Endothelial cell of umbilical vein (primary cell): ENCODE measurements at regions not wholly inside any gene's neighbourhood (a gene's known extent, or its start where the extent isn't known, plus 50 kb on each side); places are given as distances from the start of the nearest gene placed in this dataset.
A peak's percentile ranks its signal among the peaks of the same experiment; 100 is the strongest.

Experiments used
- BruUV-seq: library from RNA; stranded (reverse); fragments of 400-500 nt; replicated peaks from 2 replicates; lab custom pipeline; 2021; lab: Mats Ljungman, UMichigan
- CTCF ChIA-PET: fragments of 300-600, 350-600 bp; sonication (Branson Sonifier 250); formaldehyde crosslinking; loops from one replicate; lab custom pipeline; 2021; ENCODE audit warnings: antibody characterized with exemption, inconsistent platforms; lab: Charles Lee
- POLR2A ChIA-PET: fragments of 300-600, 350-600 bp; sonication (Branson Sonifier 250); formaldehyde crosslinking; loops from one replicate; lab custom pipeline; 2021; ENCODE audit warnings: antibody characterized with exemption, inconsistent platforms; lab: Charles Lee
- DNase-seq: peaks from one replicate; pipeline ENCODE4 v3.0.0-alpha.2; 2011; ENCODE audit warnings: low read depth, low spot score
- FAIRE-seq: peaks from 2 replicates; lab custom pipeline; 2011; peaks lifted over from hg19 to GRCh38; lab: Jason Lieb, UNC
- H2AFZ ChIP-seq: 2 replicates; pipeline ENCODE4 v1.6.0; 2012; ENCODE audit warnings: low read depth, low read length, control low read depth, inconsistent platforms
- H3K27ac ChIP-seq: 2 replicates; pipeline ENCODE4 v1.5.1; 2011; ENCODE audit warnings: low read depth, mild to moderate bottlenecking, control low read depth, low read length, moderate library complexity; ENCODE audit not compliant: insufficient read depth
- H3K27me3 ChIP-seq, 2 experiments: 2 replicates each; pipeline versions ENCODE4 v1.6.0 to v1.6.1; 2011; ENCODE audit warnings: low read length in 2 of 2, mixed read lengths in 1 of 2; ENCODE audit not compliant: control insufficient read depth in 2 of 2, insufficient read depth in 2 of 2
- H3K36me3 ChIP-seq, 2 experiments: 2 replicates in 1 of 2; 3 replicates in 1 of 2; pipeline ENCODE4 v1.5.1; 2011; ENCODE audit warnings: low read length in 2 of 2, mild to moderate bottlenecking in 1 of 2, moderate library complexity in 1 of 2; ENCODE audit not compliant: control insufficient read depth in 2 of 2, insufficient read depth in 2 of 2; ENCODE audit errors: extremely low read depth in 1 of 2
- H3K4me1 ChIP-seq: 3 replicates; pipeline ENCODE4 v1.5.1; 2011; ENCODE audit warnings: mild to moderate bottlenecking, low read length; ENCODE audit not compliant: control insufficient read depth, insufficient read depth; ENCODE audit errors: extremely low read depth
- H3K4me2 ChIP-seq: 2 replicates; pipeline ENCODE4 v1.6.1; 2011; ENCODE audit warnings: low read length, control low read depth, mixed read lengths; ENCODE audit not compliant: insufficient read depth
- H3K4me3 ChIP-seq, 3 experiments: fragments of 200-600 bp in 1 of 3; sonication (generic), shearing (Covaris generic) in 1 of 3; replicated peaks in 1 of 3; 2 replicates each; pipeline ENCODE4 v1.5.1; 2011 to 2016; ENCODE audit warnings: control low read depth in 3 of 3, low read length in 3 of 3, mild to moderate bottlenecking in 2 of 3, inconsistent platforms in 1 of 3, low read depth in 1 of 3, moderate library complexity in 1 of 3; ENCODE audit not compliant: insufficient read depth in 1 of 3
- H3K79me2 ChIP-seq: 2 replicates; pipeline ENCODE4 v1.6.0; 2012; ENCODE audit warnings: low read length, inconsistent platforms; ENCODE audit not compliant: control insufficient read depth, insufficient read depth
- H3K9ac ChIP-seq: replicated peaks from 2 replicates; pipeline ENCODE3; 2011; ENCODE audit warnings: low read length, control low read depth; ENCODE audit not compliant: insufficient read depth; ENCODE audit errors: extremely low read depth
- H3K9me1 ChIP-seq: replicated peaks from 3 replicates; pipeline ENCODE4 v1.6.0; 2011; ENCODE audit warnings: mild to moderate bottlenecking, low read length; ENCODE audit not compliant: control insufficient read depth, insufficient read depth; ENCODE audit errors: extremely low read depth
- H3K9me3 ChIP-seq: replicated peaks from 2 replicates; pipeline ENCODE4 v1.5.1; 2012; ENCODE audit warnings: low read length, inconsistent platforms; ENCODE audit not compliant: control insufficient read depth, insufficient read depth
- H4K20me1 ChIP-seq: replicated peaks from 2 replicates; pipeline ENCODE3; 2011; ENCODE audit warnings: mild to moderate bottlenecking, low read length; ENCODE audit not compliant: control insufficient read depth, insufficient read depth; ENCODE audit errors: extremely low read depth
- EZH2 ChIP-seq: IDR thresholded peaks from 2 replicates; pipeline ENCODE4 v1.6.1; 2012; ENCODE audit warnings: borderline replicate concordance, low read depth, mild to moderate bottlenecking, moderate library complexity, low read length, inconsistent platforms; ENCODE audit not compliant: severe bottlenecking
- FOS ChIP-seq: IDR thresholded peaks from 2 replicates; pipeline ENCODE4 v1.6.1; 2011; ENCODE audit warnings: mild to moderate bottlenecking, low read length, moderate library complexity, borderline replicate concordance; ENCODE audit not compliant: insufficient read depth
- GATA2 ChIP-seq: IDR thresholded peaks from 2 replicates; pipeline ENCODE4 v1.7.0; 2011; ENCODE audit warnings: low read depth, mild to moderate bottlenecking, moderate library complexity, mixed read lengths, low read length; ENCODE audit not compliant: insufficient read length, insufficient read depth
- JUN ChIP-seq: IDR thresholded peaks from 2 replicates; pipeline ENCODE4 v1.6.1; 2011; ENCODE audit warnings: borderline replicate concordance, low read depth; ENCODE audit not compliant: insufficient read length, insufficient read depth
- MYC ChIP-seq: IDR thresholded peaks from one replicate; pipeline ENCODE4 v1.6.1; 2011; ENCODE audit warnings: mild to moderate bottlenecking, low read depth, low read length
- POLR2A ChIP-seq: IDR thresholded peaks from 2 replicates; pipeline ENCODE4 v1.6.1; 2012; ENCODE audit warnings: low read depth, mild to moderate bottlenecking, control low read depth, low read length
- POLR2AphosphoS5 ChIP-seq: IDR thresholded peaks from 2 replicates; pipeline ENCODE4 v1.6.1; 2012; ENCODE audit warnings: low read depth, mild to moderate bottlenecking, control low read depth, low read length, moderate library complexity; ENCODE audit not compliant: insufficient read depth
- dilution Hi-C: fragments of 300-500 bp; cut with MboI; formaldehyde crosslinking; loops from one replicate; pipeline ENCODE4 v1.15.0; 2019; ENCODE audit warnings: low sequenced_read_pairs; ENCODE audit not compliant: extremely low pct_ligation_motif_present
- intact Hi-C: fragments of 100-400 bp; cut with micrococcal nuclease; formaldehyde crosslinking; loops from one replicate; pipeline ENCODE4 v1.10.0; 2022
- TF ChIP-seq, protein P1 (sequence below): IDR thresholded peaks from 2 replicates; pipeline ENCODE4 v1.6.1; 2011; ENCODE audit not compliant: insufficient read depth, insufficient read length
- TF ChIP-seq, protein P2 (sequence below), 2 donors: IDR thresholded peaks; 1 replicate in 1 of 2; 2 replicates in 1 of 2; pipeline ENCODE4 v1.5.1; 2011; ENCODE audit warnings: low read length in 2 of 2, mild to moderate bottlenecking in 2 of 2, moderate library complexity in 2 of 2, control low read depth in 1 of 2, inconsistent platforms in 1 of 2, low read depth in 1 of 2; ENCODE audit not compliant: insufficient read depth in 1 of 2; ENCODE audit errors: extremely low read depth in 1 of 2

DNA sequence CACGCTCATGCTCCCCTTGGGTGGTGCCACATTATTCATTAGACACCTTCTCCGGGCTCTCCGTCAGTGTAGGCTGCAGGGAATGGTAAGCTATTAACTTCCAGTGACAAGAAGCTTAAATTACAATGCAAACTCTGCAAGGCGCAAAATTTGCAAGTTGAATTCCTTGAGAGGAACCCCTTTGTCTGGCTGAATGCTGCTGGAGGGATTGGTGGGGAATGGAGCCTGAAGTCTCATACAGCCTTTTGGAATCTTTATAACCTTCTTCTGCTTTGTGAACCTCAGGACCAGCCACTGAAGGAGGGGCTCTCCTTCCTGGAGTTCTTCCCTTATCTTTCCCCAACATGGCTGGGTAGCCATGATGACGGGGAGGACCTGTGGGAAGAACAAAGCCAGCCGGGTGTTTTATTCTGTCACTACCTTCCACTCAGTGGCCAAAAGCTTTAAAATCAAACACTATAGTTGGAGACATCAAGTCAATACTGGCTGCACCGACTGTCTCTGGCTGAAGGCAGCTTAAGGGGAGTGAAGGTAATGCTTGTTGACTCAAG, 220.9 kb upstream of the EPHA4 start:
- H3K9me3 ChIP-seq, result no peaks in the 10 kb centered on the region
- intact Hi-C loops (no loop called here), dilution Hi-C loops (no loop called here)
- no peaks in the 10 kb centered on the region for H3K9me1 ChIP-seq
- H3K4me1 ChIP-seq, result peaks cover 2% of the 10 kb centered on the region
- no peak for TF ChIP-seq FOS
- TF ChIP-seq MYC, result no peak
- TF ChIP-seq, protein P1, sequence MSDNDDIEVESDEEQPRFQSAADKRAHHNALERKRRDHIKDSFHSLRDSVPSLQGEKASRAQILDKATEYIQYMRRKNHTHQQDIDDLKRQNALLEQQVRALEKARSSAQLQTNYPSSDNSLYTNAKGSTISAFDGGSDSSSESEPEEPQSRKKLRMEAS, result no peak
- no peak overlapping the region for H2AFZ ChIP-seq
- ChIA-PET POLR2A (no interaction called here), CTCF (no interaction called here)
- no peaks in the 10 kb centered on the region for H3K79me2 ChIP-seq
- DNase-seq (no peak), FAIRE-seq (no peak)
- H3K9ac ChIP-seq, result no peak overlapping the region
- H3K4me2 ChIP-seq, result no peak overlapping the region
- BruUV-seq, result no TSS peak
- H3K27ac ChIP-seq, result no peak overlapping the region
- no peaks in the 10 kb centered on the region for H4K20me1 ChIP-seq
- H3K36me3 ChIP-seq, result no peaks in the 10 kb centered on the region
- H3K27me3 ChIP-seq, result no peaks in the 10 kb centered on the region
- H3K4me3 ChIP-seq, result no peak overlapping the region

DNA sequence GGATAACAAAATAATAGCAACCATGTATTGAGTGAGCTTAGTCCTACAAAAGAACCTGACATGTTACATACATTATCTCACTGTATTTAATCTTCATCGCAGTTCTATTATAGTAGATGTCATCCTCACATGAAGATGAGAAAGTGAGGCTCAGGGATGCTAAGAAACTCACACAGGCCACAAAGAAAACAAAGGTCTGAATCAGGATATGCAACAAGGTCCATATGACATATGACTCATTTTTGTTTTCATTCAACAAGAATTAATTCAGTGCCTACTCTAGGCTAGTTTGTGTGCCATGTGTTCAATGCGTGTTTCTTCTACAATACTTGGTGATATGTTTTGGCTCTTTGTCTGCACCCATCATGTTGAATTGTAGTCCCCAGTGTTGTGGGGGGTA, 219.7 kb upstream of the EPHA4 start:
- TF ChIP-seq EZH2 (no peak), POLR2A (no peak), POLR2AphosphoS5 (no peak), FOS (peak; percentile 64), JUN (peak; percentile 39), GATA2 (no peak)
- TF ChIP-seq, protein P2, sequence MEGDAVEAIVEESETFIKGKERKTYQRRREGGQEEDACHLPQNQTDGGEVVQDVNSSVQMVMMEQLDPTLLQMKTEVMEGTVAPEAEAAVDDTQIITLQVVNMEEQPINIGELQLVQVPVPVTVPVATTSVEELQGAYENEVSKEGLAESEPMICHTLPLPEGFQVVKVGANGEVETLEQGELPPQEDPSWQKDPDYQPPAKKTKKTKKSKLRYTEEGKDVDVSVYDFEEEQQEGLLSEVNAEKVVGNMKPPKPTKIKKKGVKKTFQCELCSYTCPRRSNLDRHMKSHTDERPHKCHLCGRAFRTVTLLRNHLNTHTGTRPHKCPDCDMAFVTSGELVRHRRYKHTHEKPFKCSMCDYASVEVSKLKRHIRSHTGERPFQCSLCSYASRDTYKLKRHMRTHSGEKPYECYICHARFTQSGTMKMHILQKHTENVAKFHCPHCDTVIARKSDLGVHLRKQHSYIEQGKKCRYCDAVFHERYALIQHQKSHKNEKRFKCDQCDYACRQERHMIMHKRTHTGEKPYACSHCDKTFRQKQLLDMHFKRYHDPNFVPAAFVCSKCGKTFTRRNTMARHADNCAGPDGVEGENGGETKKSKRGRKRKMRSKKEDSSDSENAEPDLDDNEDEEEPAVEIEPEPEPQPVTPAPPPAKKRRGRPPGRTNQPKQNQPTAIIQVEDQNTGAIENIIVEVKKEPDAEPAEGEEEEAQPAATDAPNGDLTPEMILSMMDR (IDR thresholded peaks at IDR 0.05; ENCODE audit: extremely low read depth in 1 of 2, insufficient read depth in 1 of 2, low read depth in 1 of 2, low read length in 2 of 2), result no peak
- Histone ChIP-seq H3K27ac (no peak overlapping the region), H3K79me2 (no peaks in the 10 kb centered on the region), H2AFZ (no peak overlapping the region), H3K4me2 (no peak overlapping the region), H3K9me3 (no peaks in the 10 kb centered on the region), H4K20me1 (no peaks in the 10 kb centered on the region), H3K9ac (no peak overlapping the region), H3K4me1 (peaks cover 2% of the 10 kb centered on the region), H3K9me1 (no peaks in the 10 kb centered on the region), H3K36me3 (no peaks in the 10 kb centered on the region), H3K4me3 (no peak overlapping the region), H3K27me3 (no peaks in the 10 kb centered on the region)
- ChIA-PET POLR2A (no interaction called here), CTCF (no interaction called here)
- no TSS peak for BruUV-seq
- dilution Hi-C loops, result no loop called here
- intact Hi-C loops, result no loop called here
- FAIRE-seq, result peak; percentile 48
- peak; percentile 16 for DNase-seq
